Parathyroid adenoma (tissue), 2 donors: ENCODE measurements at regions not wholly inside any gene's neighbourhood (a gene's known extent, or its start where the extent isn't known, plus 50 kb on each side); places are given as distances from the start of the nearest gene placed in this dataset.
A peak's percentile ranks its signal among the peaks of the same experiment; 100 is the strongest.

Source experiments
- H2AFZ ChIP-seq: fragments of 300-600 bp; sonication (generic); one replicate; pipeline ENCODE4 v1.7.0; 2017; ENCODE audit warnings: antibody characterized with exemption, mild to moderate bottlenecking
- H3K27ac ChIP-seq: fragments of 300-600 bp; sonication (generic); one replicate; pipeline ENCODE4 v1.7.0; 2017
- H3K27me3 ChIP-seq: fragments of 300-600 bp; sonication (generic); one replicate; pipeline ENCODE4 v1.7.0; 2017; ENCODE audit warnings: low read length; ENCODE audit not compliant: control insufficient read depth, insufficient read depth
- H3K36me3 ChIP-seq: fragments of 300-600 bp; sonication (generic); one replicate; pipeline ENCODE4 v1.7.0; 2017; ENCODE audit warnings: low read length; ENCODE audit not compliant: control insufficient read depth, insufficient read depth
- H3K4me1 ChIP-seq: fragments of 300-600 bp; sonication (generic); one replicate; pipeline ENCODE4 v1.7.0; 2017; ENCODE audit warnings: control low read depth
- H3K4me2 ChIP-seq: fragments of 300-600 bp; sonication (generic); one replicate; pipeline ENCODE4 v1.7.0; 2017; ENCODE audit warnings: low read length
- H3K4me3 ChIP-seq: fragments of 300-600 bp; sonication (generic); one replicate; pipeline ENCODE4 v1.7.0; 2017; ENCODE audit warnings: low read depth, low read length
- H3K79me2 ChIP-seq: fragments of 300-600 bp; sonication (generic); one replicate; pipeline ENCODE4 v1.7.0; 2017; ENCODE audit warnings: control low read depth
- H3K9ac ChIP-seq: fragments of 300-600 bp; sonication (generic); one replicate; pipeline ENCODE4 v1.7.0; 2017; ENCODE audit warnings: mild to moderate bottlenecking
- H3K9me3 ChIP-seq: fragments of 300-600 bp; sonication (generic); one replicate; pipeline ENCODE4 v1.7.0; 2017; ENCODE audit warnings: low read length; ENCODE audit not compliant: control insufficient read depth
- CTCF ChIP-seq: fragments of 300-600 bp; sonication (generic); IDR thresholded peaks from one replicate; pipeline ENCODE4 v1.7.0; 2017; ENCODE audit warnings: antibody characterized with exemption, mild to moderate bottlenecking
- donor health status: primary hyperparathyroidism.

GRCh38 chr18:57916684-57917083, 113.6 kb upstream of the ATP8B1 start:
- H3K9ac ChIP-seq = no peak overlapping the region
- TF ChIP-seq CTCF = no peak
- H3K4me2 ChIP-seq = no peak overlapping the region
- no peaks in the 10 kb centered on the region for H3K27me3 ChIP-seq
- no peak overlapping the region for H2AFZ ChIP-seq
- H3K36me3 ChIP-seq = no peaks in the 10 kb centered on the region
- H3K79me2 ChIP-seq = no peaks in the 10 kb centered on the region
- H3K4me3 ChIP-seq = no peak overlapping the region
- peaks cover 4% of the 10 kb centered on the region for H3K4me1 ChIP-seq
- H3K27ac ChIP-seq = no peak overlapping the region
- H3K9me3 ChIP-seq = no peaks in the 10 kb centered on the region

GRCh38 chr18:57915865-57916582, 112.9 kb upstream of the ATP8B1 start:
- TF ChIP-seq CTCF = no peak
- Histone ChIP-seq H3K36me3 (no peaks in the 10 kb centered on the region), H3K4me3 (no peak overlapping the region), H2AFZ (peak overlapping the region; percentile 17), H3K4me2 (no peak overlapping the region), H3K27me3 (no peaks in the 10 kb centered on the region), H3K9ac (no peak overlapping the region), H3K27ac (no peak overlapping the region), H3K4me1 (peaks cover 4% of the 10 kb centered on the region), H3K9me3 (no peaks in the 10 kb centered on the region), H3K79me2 (no peaks in the 10 kb centered on the region)

GRCh38 chr18:57915248-57915647, 112.1 kb upstream of the ATP8B1 start:
- Histone ChIP-seq H3K9me3 (no peaks in the 10 kb centered on the region), H3K4me2 (no peak overlapping the region), H3K4me3 (no peak overlapping the region), H3K36me3 (no peaks in the 10 kb centered on the region), H2AFZ (no peak overlapping the region), H3K79me2 (no peaks in the 10 kb centered on the region), H3K27ac (no peak overlapping the region), H3K4me1 (peaks cover 4% of the 10 kb centered on the region), H3K27me3 (no peaks in the 10 kb centered on the region), H3K9ac (no peak overlapping the region)
- TF ChIP-seq CTCF = no peak

GRCh38 chr18:57913686-57914085, 110.6 kb upstream of the ATP8B1 start:
- no peak for TF ChIP-seq CTCF
- H3K4me3 ChIP-seq = no peak overlapping the region

GRCh38 chr18:57910817-57911216, 107.7 kb upstream of the ATP8B1 start:
- H3K36me3 ChIP-seq = no peaks in the 10 kb centered on the region
- no peak overlapping the region for H3K4me2 ChIP-seq
- no peaks in the 10 kb centered on the region for H3K79me2 ChIP-seq
- H3K9me3 ChIP-seq = no peaks in the 10 kb centered on the region
- peaks cover 4% of the 10 kb centered on the region for H3K4me1 ChIP-seq
- no peak overlapping the region for H3K4me3 ChIP-seq
- no peak overlapping the region for H3K9ac ChIP-seq
- no peak overlapping the region for H2AFZ ChIP-seq
- H3K27ac ChIP-seq = no peak overlapping the region
- TF ChIP-seq CTCF = no peak
- no peaks in the 10 kb centered on the region for H3K27me3 ChIP-seq

More at GRCh38 chr18:57913686-57914085, 110.6 kb upstream of the ATP8B1 start:
- H3K27me3 ChIP-seq = no peaks in the 10 kb centered on the region
- H3K36me3 ChIP-seq = no peaks in the 10 kb centered on the region
- no peak overlapping the region for H2AFZ ChIP-seq
- H3K4me2 ChIP-seq = no peak overlapping the region
- no peaks in the 10 kb centered on the region for H3K9me3 ChIP-seq
- H3K27ac ChIP-seq = no peak overlapping the region
- H3K79me2 ChIP-seq = no peaks in the 10 kb centered on the region
- no peak overlapping the region for H3K9ac ChIP-seq
- peaks cover 4% of the 10 kb centered on the region for H3K4me1 ChIP-seq
